Panc1 (cell line): ENCODE measurements at regions not wholly inside any gene's neighbourhood (a gene's known extent, or its start where the extent isn't known, plus 50 kb on each side); places are given as distances from the start of the nearest gene placed in this dataset.

Source experiments
- ATAC-seq: fragments of 200-7000 bp; cut with Tn5 transposase; 2 replicates; pipeline ENCODE4 v1.9.1; 2020; ENCODE audit warnings: mild to moderate bottlenecking, moderate library complexity
- BruUV-seq: library from RNA; stranded (reverse); fragments of 400-500 nt; replicated peaks from 2 replicates; lab custom pipeline; 2021; lab: Mats Ljungman, UMichigan
- CTCF ChIA-PET: fragments of 300-600 bp; sonication (Branson Sonifier 250); formaldehyde crosslinking; loops from one replicate; lab custom pipeline; 2022; ENCODE audit warnings: antibody characterized with exemption; lab: Charles Lee
- POLR2A ChIA-PET: fragments of 300-600 bp; sonication (Branson Sonifier 250); formaldehyde crosslinking; loops from one replicate; lab custom pipeline; 2022; ENCODE audit warnings: antibody characterized with exemption; lab: Charles Lee
- DNase-seq: peaks from one replicate; pipeline ENCODE4 v3.0.0-alpha.2; 2010; ENCODE audit warnings: low read depth, low spot score
- H3K27ac ChIP-seq: 2 replicates; pipeline ENCODE4 v1.5.1; 2011; ENCODE audit warnings: mild to moderate bottlenecking, low read length, inconsistent platforms
- H3K27me3 ChIP-seq: fragments of 200-500 bp; sonication (Bioruptor generic); 2 replicates; pipeline ENCODE4 v1.6.0; 2014; ENCODE audit warnings: low read length, inconsistent platforms; ENCODE audit not compliant: control insufficient read depth, insufficient read depth
- H3K36me3 ChIP-seq: fragments of 200-500 bp; sonication (Bioruptor generic); 2 replicates; pipeline ENCODE4 v1.5.1; 2014; ENCODE audit warnings: inconsistent platforms, mild to moderate bottlenecking, low read length, moderate library complexity; ENCODE audit not compliant: control insufficient read depth, insufficient read depth
- H3K4me1 ChIP-seq: 2 replicates; pipeline ENCODE4 v1.5.1; 2011; ENCODE audit warnings: inconsistent platforms, mild to moderate bottlenecking, low read length, moderate library complexity; ENCODE audit not compliant: control insufficient read depth, insufficient read depth
- H3K4me3 ChIP-seq, 2 experiments: 2 replicates each; pipeline ENCODE4 v1.5.1; 2011 to 2012; ENCODE audit warnings: low read depth in 2 of 2, low read length in 2 of 2, mild to moderate bottlenecking in 2 of 2, inconsistent platforms in 1 of 2, moderate library complexity in 1 of 2
- H3K9me3 ChIP-seq: fragments of 200-500 bp; sonication (Bioruptor generic); 2 replicates; pipeline ENCODE4 v1.5.1; 2014; ENCODE audit warnings: low read depth, mild to moderate bottlenecking, inconsistent platforms, low read length, moderate library complexity; ENCODE audit not compliant: control insufficient read depth, insufficient read depth
- CTCF ChIP-seq: fragments of 450-650 bp; IDR thresholded peaks from 2 replicates; pipeline ENCODE4 v1.5.1; 2017; ENCODE audit warnings: mild to moderate bottlenecking
- POLR2AphosphoS5 ChIP-seq: IDR thresholded peaks from 2 replicates; pipeline ENCODE4 v1.6.1; 2012; ENCODE audit warnings: mild to moderate bottlenecking, low read depth, low read length, moderate library complexity
- REST ChIP-seq, 2 experiments: IDR thresholded peaks; 2 replicates each; pipeline ENCODE4 v1.6.1; 2011 to 2012; ENCODE audit warnings: low read depth in 2 of 2, control low read depth in 1 of 2, low read length in 1 of 2, mild to moderate bottlenecking in 1 of 2, moderate library complexity in 1 of 2; ENCODE audit not compliant: insufficient read depth in 1 of 2
- SIN3A ChIP-seq: IDR thresholded peaks from 2 replicates; pipeline ENCODE4 v1.6.1; 2012; ENCODE audit warnings: low read depth, mild to moderate bottlenecking, low read length, moderate library complexity, borderline replicate concordance; ENCODE audit not compliant: insufficient read depth
- TCF7L2 ChIP-seq: IDR thresholded peaks from 2 replicates; pipeline ENCODE4 v1.6.1; 2011; ENCODE audit warnings: mild to moderate bottlenecking, low read depth, low read length, inconsistent platforms
- in situ Hi-C: cut with HindIII; loops from 2 replicates; pipeline ENCODE4 v1.10.0; 2016; ENCODE audit warnings: low sequenced_read_pairs, low pct_unique_long_range_greater_than_20kb
- intact Hi-C: fragments of 100-400 bp; cut with micrococcal nuclease; formaldehyde crosslinking; loops from one replicate; pipeline ENCODE4 v1.10.0; 2022; ENCODE audit not compliant: unreplicated experiment

- ChIA-PET CTCF (no interaction called here), POLR2A (no interaction called here)
- BruUV-seq = no TSS peak
- Histone ChIP-seq H3K4me3 (no peak overlapping the region), H3K9me3 (no peaks in the 10 kb centered on the region), H3K36me3 (no peaks in the 10 kb centered on the region), H3K27ac (no peak overlapping the region), H3K4me1 (no peaks in the 10 kb centered on the region), H3K27me3 (no peaks in the 10 kb centered on the region)
- in situ Hi-C loops (no loop called here), intact Hi-C loops (no loop called here)
- DNase-seq (no peak), ATAC-seq (no peak)
- TF ChIP-seq REST (IDR thresholded peaks at IDR 0.05; ENCODE audit: insufficient read depth in 1 of 2, low read depth in 2 of 2, low read length in 1 of 2) = no peak
- TF ChIP-seq CTCF = no peak
- TF ChIP-seq TCF7L2 = no peak
- no peak for TF ChIP-seq POLR2AphosphoS5
- TF ChIP-seq SIN3A = no peak
These were observed 52.2 kb upstream of the SOD3 start for GRCh38 chr4:24743206-24743605.

GRCh38 chr4:24743927-24744326 lies 51.4 kb upstream of the SOD3 start:
- no peaks in the 10 kb centered on the region for H3K36me3 ChIP-seq
- H3K27ac ChIP-seq = no peak overlapping the region
- no peaks in the 10 kb centered on the region for H3K9me3 ChIP-seq
- intact Hi-C loops = no loop called here
- BruUV-seq = no TSS peak
- H3K27me3 ChIP-seq = no peaks in the 10 kb centered on the region
- CTCF ChIA-PET = no interaction called here
- POLR2A ChIA-PET = no interaction called here
- DNase-seq (no peak), ATAC-seq (no peak)
- in situ Hi-C loops = no loop called here
- TF ChIP-seq CTCF (no peak), POLR2AphosphoS5 (no peak), REST (IDR thresholded peaks at IDR 0.05; ENCODE audit: insufficient read depth in 1 of 2, low read depth in 2 of 2, low read length in 1 of 2) (no peak), TCF7L2 (no peak), SIN3A (no peak)
- no peak overlapping the region for H3K4me3 ChIP-seq
- no peaks in the 10 kb centered on the region for H3K4me1 ChIP-seq
